Upper lobe of left lung (tissue), 4 donors: ENCODE measurements at regions not wholly inside any gene's neighbourhood (a gene's known extent, or its start where the extent isn't known, plus 50 kb on each side); places are given as distances from the start of the nearest gene placed in this dataset.

Experiments used
- CTCF ChIP-seq, 6 experiments: fragments of 450-650 bp in 4 of 6; fragments of 200-600 bp in 2 of 6; sonication (generic) in 2 of 6; IDR thresholded peaks; one replicate each; pipeline ENCODE4 v1.5.1; 2016 to 2019; ENCODE audit warnings: antibody characterized with exemption in 6 of 6
- POLR2A ChIP-seq, 4 donors: fragments of 450-650 bp; IDR thresholded peaks; one replicate each; pipeline ENCODE4 v1.5.1; 2016 to 2017; ENCODE audit warnings: antibody characterized with exemption in 4 of 4, mild to moderate bottlenecking in 2 of 4

- no peak for TF ChIP-seq CTCF (IDR thresholded peaks at IDR 0.05)
- no peak for TF ChIP-seq POLR2A (IDR thresholded peaks at IDR 0.05)
These were observed 250.0 kb downstream of the MIAT start for GRCh38 chr22:26907366-26907765.
